ENCODE measurements at regions not wholly inside any gene's neighbourhood (a gene's known extent, or its start where the extent isn't known, plus 50 kb on each side); places are given as distances from the start of the nearest gene placed in this dataset.

DNA sequence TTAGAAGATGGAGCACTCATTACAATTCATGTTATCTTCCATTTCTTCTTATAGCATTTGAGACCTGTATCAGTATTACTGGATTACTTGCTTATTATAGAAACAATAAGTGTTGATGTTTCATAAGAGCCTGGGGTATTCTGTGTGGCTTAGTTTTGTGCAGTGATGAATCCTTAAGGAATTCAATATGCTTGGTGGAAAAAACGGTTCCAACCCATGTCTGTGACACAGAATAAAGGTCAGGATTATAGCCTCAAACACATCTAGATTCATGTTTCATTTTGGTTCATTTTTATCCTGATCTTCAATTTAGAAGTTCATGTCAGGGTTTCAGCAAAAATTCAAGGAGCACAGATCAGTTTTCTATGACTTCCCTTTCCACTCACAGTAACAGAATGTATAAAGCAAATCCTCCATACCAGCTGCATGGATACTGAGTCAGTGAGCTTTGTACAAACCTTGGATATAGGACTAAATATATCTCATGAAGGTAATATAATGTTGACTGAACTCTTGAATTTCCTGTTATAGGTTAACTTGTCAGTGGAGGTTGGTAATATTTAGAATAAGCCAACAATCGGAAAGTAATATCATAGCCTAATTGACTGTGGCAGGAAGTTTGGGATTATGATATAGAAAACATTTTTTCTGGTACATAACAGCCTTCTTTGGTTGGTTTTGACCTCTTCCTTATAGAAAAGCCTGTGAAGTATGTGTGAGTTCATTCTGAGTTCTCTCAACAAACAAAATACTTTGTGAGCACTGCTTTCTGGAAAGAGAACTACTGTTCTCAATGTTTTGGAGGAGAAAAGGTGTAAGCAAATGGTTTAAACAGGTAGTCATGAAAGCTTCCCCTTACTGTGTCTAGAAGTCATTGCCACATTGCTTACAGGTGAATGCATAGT, 218.2 kb upstream of the TPM1 start:
- TF ChIP-seq, protein P1, sequence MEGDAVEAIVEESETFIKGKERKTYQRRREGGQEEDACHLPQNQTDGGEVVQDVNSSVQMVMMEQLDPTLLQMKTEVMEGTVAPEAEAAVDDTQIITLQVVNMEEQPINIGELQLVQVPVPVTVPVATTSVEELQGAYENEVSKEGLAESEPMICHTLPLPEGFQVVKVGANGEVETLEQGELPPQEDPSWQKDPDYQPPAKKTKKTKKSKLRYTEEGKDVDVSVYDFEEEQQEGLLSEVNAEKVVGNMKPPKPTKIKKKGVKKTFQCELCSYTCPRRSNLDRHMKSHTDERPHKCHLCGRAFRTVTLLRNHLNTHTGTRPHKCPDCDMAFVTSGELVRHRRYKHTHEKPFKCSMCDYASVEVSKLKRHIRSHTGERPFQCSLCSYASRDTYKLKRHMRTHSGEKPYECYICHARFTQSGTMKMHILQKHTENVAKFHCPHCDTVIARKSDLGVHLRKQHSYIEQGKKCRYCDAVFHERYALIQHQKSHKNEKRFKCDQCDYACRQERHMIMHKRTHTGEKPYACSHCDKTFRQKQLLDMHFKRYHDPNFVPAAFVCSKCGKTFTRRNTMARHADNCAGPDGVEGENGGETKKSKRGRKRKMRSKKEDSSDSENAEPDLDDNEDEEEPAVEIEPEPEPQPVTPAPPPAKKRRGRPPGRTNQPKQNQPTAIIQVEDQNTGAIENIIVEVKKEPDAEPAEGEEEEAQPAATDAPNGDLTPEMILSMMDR (IDR thresholded peaks at IDR 0.05; ENCODE audit: insufficient read depth, low read depth, low read length) = no peak
- no peak for TF ChIP-seq EZH2 (IDR thresholded peaks at IDR 0.05; ENCODE audit: insufficient read depth, low read length)
